OCI-LY3 (cell line): ENCODE measurements at regions not wholly inside any gene's neighbourhood (a gene's known extent, or its start where the extent isn't known, plus 50 kb on each side); places are given as distances from the start of the nearest gene placed in this dataset.

Experiments
- CTCF ChIP-seq: fragments of 200-600, 300-600 bp; sonication (generic); IDR thresholded peaks from 2 replicates; pipeline ENCODE4 v1.5.1; 2014; ENCODE audit warnings: antibody characterized with exemption, low read length, low read depth
- EZH2phosphoT487 ChIP-seq: fragments of 200-600 bp; shearing (Covaris generic); IDR thresholded peaks from 2 replicates; pipeline ENCODE4 v1.6.1; 2018; ENCODE audit warnings: antibody characterized with exemption, mixed run types, low read depth

GRCh38 chr3:25214034-25214433 lies 214.0 kb upstream of the RARB start:
- TF ChIP-seq CTCF, result no peak
- no peak for TF ChIP-seq EZH2phosphoT487
